Neural crest cell (in vitro differentiated cells): ENCODE measurements at regions not wholly inside any gene's neighbourhood (a gene's known extent, or its start where the extent isn't known, plus 50 kb on each side); places are given as distances from the start of the nearest gene placed in this dataset.
"Not testable (repeated sequence)": the region's sequence is repeated elsewhere in the genome, so short reads cannot be mapped to it uniquely, and the experiment has no call there.

Experiments
- DNase-seq: peaks from one replicate; pipeline ENCODE4 v3.0.0; 2021; ENCODE audit warnings: low read depth, mixed read lengths, low spot score
- H3K27ac Mint-ChIP-seq: one replicate; pipeline ENCODE4 v1.8.0; 2021; ENCODE audit warnings: mild to moderate bottlenecking, mixed read lengths; ENCODE audit not compliant: unreplicated experiment
- H3K27me3 Mint-ChIP-seq: 2 replicates; pipeline ENCODE4 v1.8.0; 2021; ENCODE audit warnings: low read depth, mild to moderate bottlenecking, mixed read lengths
- H3K36me3 Mint-ChIP-seq: 2 replicates; pipeline ENCODE4 v1.8.0; 2021; ENCODE audit warnings: low read depth, mild to moderate bottlenecking, mixed read lengths
- H3K4me1 Mint-ChIP-seq: 2 replicates; pipeline ENCODE4 v1.8.0; 2021; ENCODE audit warnings: mixed read lengths
- H3K4me3 Mint-ChIP-seq: one replicate; pipeline ENCODE4 v1.8.0; 2021; ENCODE audit warnings: mild to moderate bottlenecking, mixed read lengths
- H3K9me3 Mint-ChIP-seq: 2 replicates; pipeline ENCODE4 v1.8.0; 2021; ENCODE audit warnings: mixed read lengths
- TF ChIP-seq, protein P1 (sequence below): fragments of 200-600 bp; sonication (generic); conservative IDR thresholded peaks from 2 replicates; pipeline ENCODE4 v1.5.0; 2021; ENCODE audit warnings: antibody characterized with exemption, mild to moderate bottlenecking

DNA sequence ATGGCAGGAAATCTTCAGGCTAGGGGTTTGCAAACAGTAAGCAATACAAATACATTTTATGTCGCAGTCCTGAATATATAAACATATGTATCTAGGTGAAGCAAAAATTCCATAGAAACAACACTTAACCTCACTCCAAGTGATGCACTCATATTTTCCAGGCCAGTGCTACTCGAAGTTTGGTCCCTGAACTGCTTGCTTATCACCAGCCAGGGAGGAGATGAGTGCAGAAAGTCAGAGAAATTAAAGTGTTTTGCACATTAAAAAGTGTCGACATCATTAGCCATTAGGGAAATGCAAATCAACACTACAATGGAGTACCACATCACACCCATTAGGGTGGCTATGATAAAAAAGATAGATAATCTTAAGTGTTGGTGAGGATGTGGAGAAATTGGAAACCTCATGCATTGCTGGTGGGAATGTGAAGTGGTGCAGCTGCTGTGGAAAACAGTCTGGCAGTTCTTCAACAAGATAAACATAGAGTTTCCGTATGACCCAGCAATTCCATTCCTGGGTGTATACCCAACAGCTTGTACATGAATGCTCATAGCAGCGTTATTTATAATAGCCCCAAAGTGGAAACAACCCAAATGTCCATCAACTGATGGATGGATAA lies 70.5 kb upstream of the CSF1 start:
- no peak overlapping the region for H3K4me3 Mint-ChIP-seq
- no peak for DNase-seq
- H3K27me3 Mint-ChIP-seq: no peaks in the 10 kb centered on the region
- H3K27ac Mint-ChIP-seq: no peak overlapping the region
- peaks cover 15% of the 10 kb centered on the region for H3K9me3 Mint-ChIP-seq
- TF ChIP-seq, protein P1, sequence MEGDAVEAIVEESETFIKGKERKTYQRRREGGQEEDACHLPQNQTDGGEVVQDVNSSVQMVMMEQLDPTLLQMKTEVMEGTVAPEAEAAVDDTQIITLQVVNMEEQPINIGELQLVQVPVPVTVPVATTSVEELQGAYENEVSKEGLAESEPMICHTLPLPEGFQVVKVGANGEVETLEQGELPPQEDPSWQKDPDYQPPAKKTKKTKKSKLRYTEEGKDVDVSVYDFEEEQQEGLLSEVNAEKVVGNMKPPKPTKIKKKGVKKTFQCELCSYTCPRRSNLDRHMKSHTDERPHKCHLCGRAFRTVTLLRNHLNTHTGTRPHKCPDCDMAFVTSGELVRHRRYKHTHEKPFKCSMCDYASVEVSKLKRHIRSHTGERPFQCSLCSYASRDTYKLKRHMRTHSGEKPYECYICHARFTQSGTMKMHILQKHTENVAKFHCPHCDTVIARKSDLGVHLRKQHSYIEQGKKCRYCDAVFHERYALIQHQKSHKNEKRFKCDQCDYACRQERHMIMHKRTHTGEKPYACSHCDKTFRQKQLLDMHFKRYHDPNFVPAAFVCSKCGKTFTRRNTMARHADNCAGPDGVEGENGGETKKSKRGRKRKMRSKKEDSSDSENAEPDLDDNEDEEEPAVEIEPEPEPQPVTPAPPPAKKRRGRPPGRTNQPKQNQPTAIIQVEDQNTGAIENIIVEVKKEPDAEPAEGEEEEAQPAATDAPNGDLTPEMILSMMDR: no peak
- H3K36me3 Mint-ChIP-seq: peaks cover 8% of the 10 kb centered on the region
- no peaks in the 10 kb centered on the region for H3K4me1 Mint-ChIP-seq

DNA sequence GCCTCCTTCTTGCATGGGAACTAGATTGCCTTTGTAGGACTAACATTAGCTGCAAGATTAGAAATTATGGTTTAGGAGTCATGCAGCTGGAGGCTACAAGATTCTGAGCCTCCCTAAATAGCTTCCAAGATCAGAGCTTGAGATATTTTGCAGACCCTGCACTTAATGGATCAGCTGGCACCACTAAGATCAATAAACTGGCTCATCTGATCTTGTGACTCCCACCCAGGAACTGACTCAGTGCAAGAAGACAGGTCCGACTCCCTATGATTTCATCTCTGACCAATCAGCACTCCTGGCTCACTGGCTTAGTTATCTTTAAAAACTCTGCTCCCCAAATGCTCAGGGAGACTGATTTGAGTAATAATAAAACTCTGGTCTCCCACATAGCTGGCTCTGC lies 71.4 kb upstream of the CSF1 start:
- not testable (repeated sequence) for DNase-seq, H3K36me3 Mint-ChIP-seq, H3K27me3 Mint-ChIP-seq, H3K4me1 Mint-ChIP-seq, H3K4me3 Mint-ChIP-seq, H3K27ac Mint-ChIP-seq
- peaks cover 12% of the 10 kb centered on the region for H3K9me3 Mint-ChIP-seq

DNA sequence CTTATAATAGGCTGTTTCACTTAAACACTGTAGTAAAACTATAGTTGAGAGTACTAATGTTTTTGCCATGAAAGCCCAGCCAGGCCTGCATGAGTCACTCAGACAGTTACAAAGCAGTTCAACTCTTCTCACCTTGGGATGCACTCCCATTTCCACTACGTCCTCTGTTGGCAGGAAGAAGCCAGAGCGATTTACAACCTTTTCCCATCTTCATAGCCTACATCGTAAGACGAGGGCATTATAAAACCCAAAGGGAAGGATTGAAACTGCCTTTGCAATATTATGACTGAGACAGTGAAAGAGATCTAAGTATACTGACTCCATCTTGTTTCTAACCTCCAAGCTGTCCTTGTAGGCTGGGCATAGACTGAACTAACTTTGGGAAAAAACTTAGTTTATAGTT lies 71.8 kb upstream of the CSF1 start:
- H3K9me3 Mint-ChIP-seq: peaks cover 12% of the 10 kb centered on the region
- no peak overlapping the region for H3K4me3 Mint-ChIP-seq
- no peak overlapping the region for H3K27ac Mint-ChIP-seq
- TF ChIP-seq, protein P1: no peak
- H3K4me1 Mint-ChIP-seq: no peaks in the 10 kb centered on the region
- peaks cover 8% of the 10 kb centered on the region for H3K36me3 Mint-ChIP-seq
- no peaks in the 10 kb centered on the region for H3K27me3 Mint-ChIP-seq
- no peak for DNase-seq

DNA sequence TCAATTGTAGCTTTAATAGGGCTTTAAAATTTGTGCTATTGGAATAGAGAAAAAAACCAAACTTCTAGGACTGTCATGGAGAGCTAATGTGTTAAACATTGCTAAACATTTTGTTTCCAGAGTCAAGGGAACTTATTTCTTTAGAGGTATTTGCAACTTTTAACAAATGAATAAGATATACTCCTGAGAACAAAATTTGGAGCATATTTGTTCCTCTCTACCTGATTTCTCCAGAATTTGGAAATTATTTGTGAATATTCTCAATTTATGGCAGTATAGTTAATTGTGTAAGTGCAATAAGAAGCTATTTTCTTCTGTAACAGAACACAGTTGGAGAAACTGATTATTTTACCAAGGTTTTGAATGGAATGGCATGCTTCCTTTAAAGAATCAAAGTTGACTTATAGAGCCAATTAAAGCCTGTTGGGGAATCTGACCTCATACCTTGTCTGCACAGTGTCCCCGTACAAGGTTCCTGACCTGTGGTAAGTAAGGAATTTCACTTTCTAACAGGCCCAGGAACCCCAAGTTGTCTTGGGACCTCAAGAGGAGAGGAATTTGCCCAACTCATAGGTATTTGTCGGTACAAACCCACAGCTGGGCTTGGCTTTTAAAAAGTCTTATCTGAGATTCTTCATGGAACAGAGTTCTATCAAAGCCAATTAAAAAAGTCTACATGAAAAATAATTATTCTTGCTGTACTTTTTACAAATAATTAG lies 72.6 kb upstream of the CSF1 start:
- no peak overlapping the region for H3K4me3 Mint-ChIP-seq
- no peaks in the 10 kb centered on the region for H3K4me1 Mint-ChIP-seq
- no peak for DNase-seq
- H3K27me3 Mint-ChIP-seq: no peaks in the 10 kb centered on the region
- TF ChIP-seq, protein P1: no peak
- H3K9me3 Mint-ChIP-seq: peaks cover 12% of the 10 kb centered on the region
- peaks cover 8% of the 10 kb centered on the region for H3K36me3 Mint-ChIP-seq
- H3K27ac Mint-ChIP-seq: no peak overlapping the region

DNA sequence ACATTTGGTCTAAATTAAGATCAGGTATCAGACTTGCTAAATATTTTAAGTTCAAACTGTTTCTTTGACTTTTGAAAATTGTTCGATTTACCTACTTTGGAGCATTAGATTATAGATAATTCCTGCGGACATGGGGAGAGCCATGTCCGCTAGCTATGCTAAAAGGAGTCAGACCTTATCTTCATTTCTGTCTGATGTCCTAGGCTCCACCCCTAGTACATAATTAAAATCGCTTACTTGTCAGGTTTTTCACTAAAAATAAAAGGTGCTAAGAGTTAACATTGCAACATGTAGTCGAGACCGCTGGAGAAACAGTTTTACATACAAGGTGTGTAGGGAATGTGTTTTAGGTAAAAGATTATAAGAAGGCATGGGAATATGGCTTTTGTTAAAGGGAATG lies 71.9 kb upstream of the EPS8L3 start:
- H3K27ac Mint-ChIP-seq, H3K4me1 Mint-ChIP-seq, H3K27me3 Mint-ChIP-seq, DNase-seq, H3K4me3 Mint-ChIP-seq, H3K36me3 Mint-ChIP-seq: not testable (repeated sequence)
- peaks cover 10% of the 10 kb centered on the region for H3K9me3 Mint-ChIP-seq

DNA sequence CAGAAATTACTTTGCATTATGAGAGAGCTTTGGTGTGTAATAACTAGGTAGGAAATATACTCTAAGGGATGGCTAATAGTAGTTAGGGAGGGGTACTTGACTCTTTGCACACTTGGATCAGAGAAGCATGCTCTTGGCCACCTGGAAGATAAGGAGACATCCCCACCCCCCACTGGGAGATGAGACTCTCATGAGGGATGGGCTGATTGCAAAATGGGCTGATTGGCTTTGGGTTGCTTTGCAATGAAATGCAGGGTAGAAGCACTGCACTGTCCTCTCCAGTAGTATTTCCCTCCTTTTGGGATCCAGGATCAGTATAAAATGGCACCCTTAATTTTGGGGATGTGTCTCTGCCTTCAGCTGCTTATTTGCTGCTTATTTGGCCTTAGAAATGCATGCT lies 71.2 kb upstream of the EPS8L3 start:
- DNase-seq: no peak
- Mint-ChIP-seq H3K27me3 (no peaks in the 10 kb centered on the region), H3K27ac (no peak overlapping the region), H3K4me3 (no peak overlapping the region), H3K4me1 (no peaks in the 10 kb centered on the region), H3K9me3 (peaks cover 8% of the 10 kb centered on the region), H3K36me3 (peaks cover 4% of the 10 kb centered on the region)
- TF ChIP-seq, protein P1: no peak
